Adrenal gland (tissue), 9 donors: ENCODE measurements at regions not wholly inside any gene's neighbourhood (a gene's known extent, or its start where the extent isn't known, plus 50 kb on each side); places are given as distances from the start of the nearest gene placed in this dataset.

ENCODE experiments used
- DNase-seq, 7 donors: peaks; one replicate each; pipeline ENCODE4 v3.0.0-alpha.2; 2019 to 2020
- H3K27ac ChIP-seq, 5 donors: fragments of 200-600 bp; sonication (generic) in 4 of 5; 1 replicate in 3 of 5; 2 replicates in 2 of 5; pipeline versions ENCODE4 v1.5.1 to v1.8.0; 2016 to 2020; ENCODE audit warnings: mild to moderate bottlenecking in 1 of 5
- H3K27me3 ChIP-seq: fragments of 200-600 bp; 2 replicates; pipeline ENCODE4 v1.8.0; 2021
- H3K36me3 ChIP-seq, 2 donors: fragments of 200-600 bp; replicated peaks in 1 of 2; 1 replicate in 1 of 2; 2 replicates in 1 of 2; pipeline versions ENCODE4 v1.5.1 to v1.8.0; 2018 to 2022
- H3K4me1 ChIP-seq, 2 donors: fragments of 200-600 bp; replicated peaks in 1 of 2; 1 replicate in 1 of 2; 2 replicates in 1 of 2; pipeline versions ENCODE4 v1.5.1 to v1.8.0; 2018 to 2021
- H3K4me3 ChIP-seq, 4 donors: fragments of 200-600 bp; sonication (generic) in 3 of 4; one replicate each; pipeline ENCODE4 v1.5.1; 2016 to 2018
- H3K9me3 ChIP-seq, 3 donors: fragments of 200-600 bp; sonication (generic) in 1 of 3; replicated peaks in 1 of 3; 1 replicate in 2 of 3; 2 replicates in 1 of 3; pipeline versions ENCODE4 v1.5.1 to v1.8.0; 2016 to 2021
- POLR2A ChIP-seq, 2 donors: fragments of 450-650 bp; IDR thresholded peaks; one replicate each; pipeline ENCODE4 v1.6.1; 2017; ENCODE audit warnings: antibody characterized with exemption in 2 of 2, mild to moderate bottlenecking in 2 of 2, moderate library complexity in 1 of 2
- WGBS, 4 donors: extraction: QIAGEN DNeasy Blood & Tissue Kit in 2 of 4; methylation state at CpG; one replicate each; pipeline versions ENCODE4 v1.1.5 to v1.1.7; 2013 to 2017; 5-methylcytosine and 5-hydroxymethylcytosine counted together
- intact Hi-C, 2 donors: fragments of 100-400 bp; cut with DNase I; formaldehyde crosslinking; loops; one replicate each; pipeline versions ENCODE4 v1.14.1 to v1.15.0; 2022 to 2023
- TF ChIP-seq, protein P1 (sequence below), 6 experiments: fragments of 450-650 bp in 4 of 6; fragments of 200-600 bp in 2 of 6; sonication (generic) in 1 of 6; IDR thresholded peaks; 1 replicate in 5 of 6; 2 replicates in 1 of 6; pipeline versions ENCODE4 v1.5.1 to v1.8.0; 2016 to 2021; ENCODE audit warnings: antibody characterized with exemption in 6 of 6, mild to moderate bottlenecking in 2 of 6, moderate library complexity in 1 of 6
- donor health status: healthy with polysubstance abuse.
- donor health status: Bipolar disorder and iron deficiency.
- donor health status: DM: yes; HTN: yes; CAD: no.
- donor health status: DM: no; HTN: no; CAD: no.
- donor health status: DM: no; HTN: no; CAD: no.

DNA sequence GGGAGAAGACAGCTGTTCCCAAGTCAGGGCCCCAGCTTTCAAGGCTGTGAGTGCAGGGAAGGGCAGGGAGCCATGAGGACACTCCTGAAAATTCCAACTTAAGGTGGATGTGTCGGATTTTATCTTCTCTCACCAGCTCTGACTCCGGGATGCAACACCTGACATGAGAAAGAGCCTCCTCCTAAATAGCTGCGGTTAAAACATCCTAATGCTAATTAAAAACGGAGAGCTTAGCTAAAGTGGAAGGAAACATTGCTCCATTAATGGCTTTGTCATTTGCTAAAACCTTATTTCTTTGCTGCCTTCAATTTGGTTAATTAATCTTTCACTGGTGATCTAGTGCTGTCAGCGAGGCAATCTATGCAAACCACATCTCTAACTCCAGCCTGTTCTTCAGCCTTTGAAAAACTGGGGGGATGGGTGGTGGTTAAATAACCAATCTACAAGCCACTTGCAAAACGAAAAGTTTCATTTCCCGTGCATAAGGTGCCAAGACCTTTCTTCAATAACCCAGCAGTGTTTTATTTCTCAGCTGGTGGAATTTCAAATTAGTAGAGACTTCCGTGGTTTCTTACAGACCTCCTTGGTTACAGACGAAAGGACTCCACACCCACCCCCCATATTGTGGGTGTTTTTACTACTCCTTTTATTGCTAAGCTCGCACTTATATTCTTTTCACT is 379.6 kb downstream of the MLLT3 start:
- DNase-seq, result no peak
- Histone ChIP-seq H3K27ac (no peak overlapping the region), H3K27me3 (no peaks in the 10 kb centered on the region), H3K4me3 (no peak overlapping the region), H3K4me1 (no peaks in the 10 kb centered on the region), H3K9me3 (no peaks in the 10 kb centered on the region), H3K36me3 (no peaks in the 10 kb centered on the region)
- TF ChIP-seq, protein P1, sequence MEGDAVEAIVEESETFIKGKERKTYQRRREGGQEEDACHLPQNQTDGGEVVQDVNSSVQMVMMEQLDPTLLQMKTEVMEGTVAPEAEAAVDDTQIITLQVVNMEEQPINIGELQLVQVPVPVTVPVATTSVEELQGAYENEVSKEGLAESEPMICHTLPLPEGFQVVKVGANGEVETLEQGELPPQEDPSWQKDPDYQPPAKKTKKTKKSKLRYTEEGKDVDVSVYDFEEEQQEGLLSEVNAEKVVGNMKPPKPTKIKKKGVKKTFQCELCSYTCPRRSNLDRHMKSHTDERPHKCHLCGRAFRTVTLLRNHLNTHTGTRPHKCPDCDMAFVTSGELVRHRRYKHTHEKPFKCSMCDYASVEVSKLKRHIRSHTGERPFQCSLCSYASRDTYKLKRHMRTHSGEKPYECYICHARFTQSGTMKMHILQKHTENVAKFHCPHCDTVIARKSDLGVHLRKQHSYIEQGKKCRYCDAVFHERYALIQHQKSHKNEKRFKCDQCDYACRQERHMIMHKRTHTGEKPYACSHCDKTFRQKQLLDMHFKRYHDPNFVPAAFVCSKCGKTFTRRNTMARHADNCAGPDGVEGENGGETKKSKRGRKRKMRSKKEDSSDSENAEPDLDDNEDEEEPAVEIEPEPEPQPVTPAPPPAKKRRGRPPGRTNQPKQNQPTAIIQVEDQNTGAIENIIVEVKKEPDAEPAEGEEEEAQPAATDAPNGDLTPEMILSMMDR (IDR thresholded peaks at IDR 0.05), result no peak
- no peak for TF ChIP-seq POLR2A (IDR thresholded peaks at IDR 0.05)
- intact Hi-C loops, result loop anchor here in 1 of 2 donors (10.0 kb wide), 1 partner anchor 58 kb away; no protein-coding TSS in a partner anchor
- WGBS, 4 donors, result 47 to 57% (median 53%) methylated on average over 10 of the region's 10 CpGs

DNA sequence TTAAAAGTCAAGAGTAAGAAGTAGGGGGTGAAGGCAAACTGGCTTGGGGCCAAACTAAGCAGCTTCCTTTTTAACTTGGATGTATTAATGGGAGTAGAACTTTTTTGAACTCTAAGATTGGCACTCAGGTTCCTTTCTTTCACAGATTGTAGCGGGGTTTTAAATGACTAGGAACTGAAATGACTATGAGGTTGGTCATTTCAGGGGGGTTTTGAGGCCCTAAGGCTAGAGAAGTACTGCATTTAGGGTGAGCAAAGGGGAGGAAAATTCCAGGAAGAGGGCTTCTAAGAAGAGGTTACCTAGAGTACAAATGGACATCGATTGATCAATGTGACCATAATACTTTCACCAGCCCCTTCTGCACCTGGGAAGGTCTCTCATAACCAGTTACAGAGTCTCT is 381.8 kb downstream of the MLLT3 start:
- Histone ChIP-seq H3K4me1 (no peaks in the 10 kb centered on the region), H3K36me3 (no peaks in the 10 kb centered on the region), H3K9me3 (no peaks in the 10 kb centered on the region), H3K27me3 (no peaks in the 10 kb centered on the region), H3K27ac (no peak overlapping the region), H3K4me3 (no peak overlapping the region)
- 87 to 92% (median 88%) methylated on average over 2 of the region's 2 CpGs for WGBS, 4 donors
- intact Hi-C loops, result loop anchor here in 1 of 2 donors (10.0 kb wide), 1 partner anchor 56 kb away; no protein-coding TSS in a partner anchor
- no peak for DNase-seq
- no peak for TF ChIP-seq POLR2A (IDR thresholded peaks at IDR 0.05)
- TF ChIP-seq, protein P1 (IDR thresholded peaks at IDR 0.05), result no peak

DNA sequence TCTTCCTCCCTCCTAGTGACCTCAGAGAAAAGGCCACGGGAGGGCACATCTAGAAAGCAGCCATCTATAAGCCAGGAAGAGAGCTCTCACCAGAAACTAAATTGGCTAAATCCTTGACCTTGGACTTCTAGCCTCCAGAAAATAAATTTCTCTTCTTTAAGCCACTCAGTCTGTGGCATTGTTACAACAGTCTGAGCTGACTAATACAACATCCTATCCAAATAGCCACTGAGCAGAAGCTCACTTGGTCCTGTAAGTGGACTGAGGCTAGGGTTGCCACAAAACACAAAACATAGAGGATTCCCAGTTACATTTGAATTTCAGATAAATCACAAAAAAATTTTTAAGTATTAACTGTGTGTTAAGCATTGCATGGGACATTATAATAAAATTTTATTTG is 383.4 kb downstream of the MLLT3 start:
- TF ChIP-seq, protein P1 (IDR thresholded peaks at IDR 0.05), result no peak
- TF ChIP-seq POLR2A (IDR thresholded peaks at IDR 0.05), result no peak
- Histone ChIP-seq H3K4me1 (no peaks in the 10 kb centered on the region), H3K27ac (no peak overlapping the region), H3K9me3 (no peaks in the 10 kb centered on the region), H3K27me3 (no peaks in the 10 kb centered on the region), H3K36me3 (no peaks in the 10 kb centered on the region), H3K4me3 (no peak overlapping the region)
- 44 to 72% (median 54%) methylated on average over 1 of the region's 1 CpG for WGBS, 4 donors
- intact Hi-C loops, result no loop called here
- no peak for DNase-seq

DNA sequence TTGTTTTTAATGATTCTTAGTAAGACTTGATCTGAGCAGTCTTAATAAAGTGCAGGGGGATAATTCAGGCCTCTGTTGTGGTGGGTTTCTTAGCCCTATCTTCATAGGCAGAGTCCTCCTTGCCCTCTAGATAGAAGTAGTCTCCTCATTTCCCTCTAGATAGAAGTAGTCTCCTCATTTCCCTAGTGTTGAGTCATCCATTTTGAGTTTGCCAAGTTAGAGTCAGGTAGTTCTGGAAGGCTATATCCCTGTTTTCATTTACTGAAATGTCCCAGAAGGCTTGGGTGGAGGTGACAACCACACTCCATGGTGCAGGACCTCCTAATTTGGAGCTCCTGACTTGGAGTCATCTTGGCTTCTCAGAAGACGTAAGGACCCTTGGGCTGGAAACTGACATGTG is 384.6 kb downstream of the MLLT3 start:
- no peaks in the 10 kb centered on the region for H3K36me3 ChIP-seq
- H3K4me1 ChIP-seq, result no peaks in the 10 kb centered on the region
- H3K4me3 ChIP-seq, result no peak overlapping the region
- intact Hi-C loops, result no loop called here
- no peak for TF ChIP-seq POLR2A (IDR thresholded peaks at IDR 0.05)
- TF ChIP-seq, protein P1 (IDR thresholded peaks at IDR 0.05), result no peak
- DNase-seq, result no peak
- no peaks in the 10 kb centered on the region for H3K9me3 ChIP-seq
- 70 to 100% (median 96%) methylated on average over 1 of the region's 1 CpG for WGBS, 4 donors
- H3K27me3 ChIP-seq, result no peaks in the 10 kb centered on the region
- H3K27ac ChIP-seq, result no peak overlapping the region
